ENCODE measurements at regions not wholly inside any gene's neighbourhood (a gene's known extent, or its start where the extent isn't known, plus 50 kb on each side); places are given as distances from the start of the nearest gene placed in this dataset.

GRCh38 chr1:189619682-189620332 is 857.9 kb downstream of the BRINP3 start:
- H3K9ac ChIP-seq (ENCODE audit: low read length) = no peak overlapping the region
- no peaks in the 10 kb centered on the region for H3F3A ChIP-seq (ENCODE audit: insufficient read depth, low read length)
- H4K20me1 ChIP-seq (ENCODE audit: insufficient read depth, low read length) = no peaks in the 10 kb centered on the region
- no peaks in the 10 kb centered on the region for H3K9me3 ChIP-seq (ENCODE audit: low read length)
- no peak overlapping the region for H3K27ac ChIP-seq (ENCODE audit: low read depth, low read length, poor library complexity, severe bottlenecking)
- no peak overlapping the region for H3K4me2 ChIP-seq (ENCODE audit: low read length)
- H3K79me2 ChIP-seq (ENCODE audit: insufficient read depth, low read length) = no peaks in the 10 kb centered on the region
- TF ChIP-seq CTCF (IDR thresholded peaks at IDR 0.05; ENCODE audit: low read length) (no peak), EZH2 (IDR thresholded peaks at IDR 0.05; ENCODE audit: borderline replicate concordance, low read length) (no peak)
- H3K36me3 ChIP-seq (ENCODE audit: insufficient read depth, low read length) = no peaks in the 10 kb centered on the region
- no peak overlapping the region for H3K4me3 ChIP-seq (ENCODE audit: low read depth, low read length, poor library complexity, severe bottlenecking)
- H3K27me3 ChIP-seq (ENCODE audit: insufficient read depth, low read length) = no peaks in the 10 kb centered on the region
- no peak overlapping the region for H2AFZ ChIP-seq (ENCODE audit: low read length)
- H3K4me1 ChIP-seq (ENCODE audit: insufficient read depth, low read length, severe bottlenecking) = no peaks in the 10 kb centered on the region
- H3K9me2 ChIP-seq (ENCODE audit: low read depth, low read length) = no peaks in the 10 kb centered on the region

GRCh38 chr1:189620471-189620870 is 857.2 kb downstream of the BRINP3 start:
- no peaks in the 10 kb centered on the region for H3K4me1 ChIP-seq (ENCODE audit: insufficient read depth, low read length, severe bottlenecking)
- H3K4me3 ChIP-seq (ENCODE audit: low read depth, low read length, poor library complexity, severe bottlenecking) = no peak overlapping the region
- no peaks in the 10 kb centered on the region for H3K79me2 ChIP-seq (ENCODE audit: insufficient read depth, low read length)
- H3K4me2 ChIP-seq (ENCODE audit: low read length) = no peak overlapping the region
- no peaks in the 10 kb centered on the region for H3K36me3 ChIP-seq (ENCODE audit: insufficient read depth, low read length)
- H3K9me2 ChIP-seq (ENCODE audit: low read depth, low read length) = no peaks in the 10 kb centered on the region
- H3F3A ChIP-seq (ENCODE audit: insufficient read depth, low read length) = no peaks in the 10 kb centered on the region
- no peak overlapping the region for H2AFZ ChIP-seq (ENCODE audit: low read length)
- H3K9ac ChIP-seq (ENCODE audit: low read length) = no peak overlapping the region
- H4K20me1 ChIP-seq (ENCODE audit: insufficient read depth, low read length) = no peaks in the 10 kb centered on the region
- TF ChIP-seq EZH2 (IDR thresholded peaks at IDR 0.05; ENCODE audit: borderline replicate concordance, low read length) (no peak), CTCF (IDR thresholded peaks at IDR 0.05; ENCODE audit: low read length) (no peak)
- H3K27ac ChIP-seq (ENCODE audit: low read depth, low read length, poor library complexity, severe bottlenecking) = no peak overlapping the region
- no peaks in the 10 kb centered on the region for H3K9me3 ChIP-seq (ENCODE audit: low read length)
- no peaks in the 10 kb centered on the region for H3K27me3 ChIP-seq (ENCODE audit: insufficient read depth, low read length)

GRCh38 chr1:189623336-189623735 is 854.3 kb downstream of the BRINP3 start:
- Histone ChIP-seq H3K4me2 (ENCODE audit: low read length) (no peak overlapping the region), H3K27me3 (ENCODE audit: insufficient read depth, low read length) (no peaks in the 10 kb centered on the region), H3K79me2 (ENCODE audit: insufficient read depth, low read length) (no peaks in the 10 kb centered on the region), H3K9me3 (ENCODE audit: low read length) (no peaks in the 10 kb centered on the region), H3K9ac (ENCODE audit: low read length) (no peak overlapping the region), H3F3A (ENCODE audit: insufficient read depth, low read length) (no peaks in the 10 kb centered on the region), H4K20me1 (ENCODE audit: insufficient read depth, low read length) (no peaks in the 10 kb centered on the region), H3K36me3 (ENCODE audit: insufficient read depth, low read length) (no peaks in the 10 kb centered on the region), H2AFZ (ENCODE audit: low read length) (no peak overlapping the region), H3K9me2 (ENCODE audit: low read depth, low read length) (no peaks in the 10 kb centered on the region), H3K4me3 (ENCODE audit: low read depth, low read length, poor library complexity, severe bottlenecking) (no peak overlapping the region), H3K4me1 (ENCODE audit: insufficient read depth, low read length, severe bottlenecking) (no peaks in the 10 kb centered on the region), H3K27ac (ENCODE audit: low read depth, low read length, poor library complexity, severe bottlenecking) (no peak overlapping the region)
- no peak for TF ChIP-seq CTCF (IDR thresholded peaks at IDR 0.05; ENCODE audit: low read length)
- TF ChIP-seq EZH2 (IDR thresholded peaks at IDR 0.05; ENCODE audit: borderline replicate concordance, low read length) = no peak
